Astrocyte of the cerebellum (primary cell): ENCODE measurements at regions not wholly inside any gene's neighbourhood (a gene's known extent, or its start where the extent isn't known, plus 50 kb on each side); places are given as distances from the start of the nearest gene placed in this dataset.
"Not testable (repeated sequence)": the region's sequence is repeated elsewhere in the genome, so short reads cannot be mapped to it uniquely, and the experiment has no call there.

Experiments used
- DNase-seq: peaks from one replicate; pipeline ENCODE4 v3.0.0-alpha.2; 2011; ENCODE audit warnings: low read depth
- H3K4me3 ChIP-seq: 2 replicates; pipeline ENCODE4 v1.5.1; 2011; ENCODE audit warnings: mild to moderate bottlenecking, low read depth, low read length, moderate library complexity
- CTCF ChIP-seq: IDR thresholded peaks from 2 replicates; pipeline ENCODE4 v1.5.1; 2012; ENCODE audit warnings: low read length, low read depth, moderate library complexity, mild to moderate bottlenecking; ENCODE audit errors: missing control alignments
- in situ Hi-C: cut with HindIII; loops from 2 replicates; pipeline ENCODE4 v1.10.0; 2017; ENCODE audit warnings: low sequenced_read_pairs

GRCh38 chr7:142520885-142521284 lies 228.4 kb upstream of the PRSS1 start:
- in situ Hi-C loops = loop anchor here (5.0 kb wide), 1 partner anchor 76 kb away; no protein-coding TSS in a partner anchor
- not testable (repeated sequence) for DNase-seq, H3K4me3 ChIP-seq
- peak; percentile 52 for TF ChIP-seq CTCF

- in situ Hi-C loops = loop anchor here (5.0 kb wide), 1 partner anchor 77 kb away; no protein-coding TSS in a partner anchor
- not testable (repeated sequence) for DNase-seq, H3K4me3 ChIP-seq
These were observed 228.8 kb upstream of the PRSS1 start for GRCh38 chr7:142520455-142520854.

- DNase-seq = no peak
- in situ Hi-C loops = loop anchor here (5.0 kb wide), 1 partner anchor 78 kb away; no protein-coding TSS in a partner anchor
- TF ChIP-seq CTCF = peak; percentile 14
- H3K4me3 ChIP-seq = no peak overlapping the region
These were observed 229.9 kb upstream of the PRSS1 start for GRCh38 chr7:142519079-142520078.

GRCh38 chr7:142516038-142516501 lies 233.2 kb upstream of the PRSS1 start:
- TF ChIP-seq CTCF = peak; percentile 88
- DNase-seq = peak; percentile 55

GRCh38 chr7:142514716-142515115 lies 234.6 kb upstream of the PRSS1 start:
- H3K4me3 ChIP-seq, in situ Hi-C loops, DNase-seq: not testable (repeated sequence)

More at GRCh38 chr7:142516038-142516501, 233.2 kb upstream of the PRSS1 start:
- no peak overlapping the region for H3K4me3 ChIP-seq
- in situ Hi-C loops = no loop called here

- no peak for DNase-seq
- no peak overlapping the region for H3K4me3 ChIP-seq
- in situ Hi-C loops = no loop called here
- TF ChIP-seq CTCF = no peak
These were observed 235.9 kb upstream of the PRSS1 start for GRCh38 chr7:142513178-142513955.

GRCh38 chr7:142511801-142512200 lies 237.5 kb upstream of the PRSS1 start:
- TF ChIP-seq CTCF = no peak
- no peak overlapping the region for H3K4me3 ChIP-seq
- DNase-seq = no peak
- in situ Hi-C loops = no loop called here
